Neural crest cell (in vitro differentiated cells): ENCODE measurements at regions not wholly inside any gene's neighbourhood (a gene's known extent, or its start where the extent isn't known, plus 50 kb on each side); places are given as distances from the start of the nearest gene placed in this dataset.

Experiments
- DNase-seq: peaks from one replicate; pipeline ENCODE4 v3.0.0; 2021; ENCODE audit warnings: low read depth, mixed read lengths, low spot score
- H3K27ac Mint-ChIP-seq: one replicate; pipeline ENCODE4 v1.8.0; 2021; ENCODE audit warnings: mild to moderate bottlenecking, mixed read lengths; ENCODE audit not compliant: unreplicated experiment
- H3K27me3 Mint-ChIP-seq: 2 replicates; pipeline ENCODE4 v1.8.0; 2021; ENCODE audit warnings: low read depth, mild to moderate bottlenecking, mixed read lengths
- H3K36me3 Mint-ChIP-seq: 2 replicates; pipeline ENCODE4 v1.8.0; 2021; ENCODE audit warnings: low read depth, mild to moderate bottlenecking, mixed read lengths
- H3K4me1 Mint-ChIP-seq: 2 replicates; pipeline ENCODE4 v1.8.0; 2021; ENCODE audit warnings: mixed read lengths
- H3K4me3 Mint-ChIP-seq: one replicate; pipeline ENCODE4 v1.8.0; 2021; ENCODE audit warnings: mild to moderate bottlenecking, mixed read lengths
- H3K9me3 Mint-ChIP-seq: 2 replicates; pipeline ENCODE4 v1.8.0; 2021; ENCODE audit warnings: mixed read lengths
- TF ChIP-seq, protein P1 (sequence below): fragments of 200-600 bp; sonication (generic); conservative IDR thresholded peaks from 2 replicates; pipeline ENCODE4 v1.5.0; 2021; ENCODE audit warnings: antibody characterized with exemption, mild to moderate bottlenecking

DNA sequence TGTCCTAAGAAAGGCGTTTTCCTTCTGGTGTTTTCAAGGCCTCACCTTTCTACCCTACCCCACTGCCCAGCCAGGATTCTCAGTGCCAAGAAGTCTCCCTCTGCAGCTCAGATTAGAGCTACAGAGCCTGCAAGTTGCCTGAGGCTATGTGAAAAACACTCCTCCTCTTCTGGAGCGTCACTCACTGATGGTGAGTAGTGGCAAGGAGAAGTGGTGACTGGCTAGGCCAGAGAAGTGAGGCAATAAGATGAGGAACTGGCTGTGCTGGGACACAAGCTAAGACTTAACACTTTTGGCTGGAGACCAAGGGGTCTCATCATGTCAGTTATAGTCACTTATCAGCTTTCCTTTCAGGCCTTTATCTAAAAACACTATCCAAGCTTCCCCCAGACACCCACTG lies 86.7 kb upstream of the PRKAR2B start:
- Mint-ChIP-seq H3K36me3 (no peaks in the 10 kb centered on the region), H3K9me3 (no peaks in the 10 kb centered on the region), H3K4me1 (no peaks in the 10 kb centered on the region), H3K27ac (no peak overlapping the region), H3K4me3 (no peak overlapping the region), H3K27me3 (no peaks in the 10 kb centered on the region)
- TF ChIP-seq, protein P1, sequence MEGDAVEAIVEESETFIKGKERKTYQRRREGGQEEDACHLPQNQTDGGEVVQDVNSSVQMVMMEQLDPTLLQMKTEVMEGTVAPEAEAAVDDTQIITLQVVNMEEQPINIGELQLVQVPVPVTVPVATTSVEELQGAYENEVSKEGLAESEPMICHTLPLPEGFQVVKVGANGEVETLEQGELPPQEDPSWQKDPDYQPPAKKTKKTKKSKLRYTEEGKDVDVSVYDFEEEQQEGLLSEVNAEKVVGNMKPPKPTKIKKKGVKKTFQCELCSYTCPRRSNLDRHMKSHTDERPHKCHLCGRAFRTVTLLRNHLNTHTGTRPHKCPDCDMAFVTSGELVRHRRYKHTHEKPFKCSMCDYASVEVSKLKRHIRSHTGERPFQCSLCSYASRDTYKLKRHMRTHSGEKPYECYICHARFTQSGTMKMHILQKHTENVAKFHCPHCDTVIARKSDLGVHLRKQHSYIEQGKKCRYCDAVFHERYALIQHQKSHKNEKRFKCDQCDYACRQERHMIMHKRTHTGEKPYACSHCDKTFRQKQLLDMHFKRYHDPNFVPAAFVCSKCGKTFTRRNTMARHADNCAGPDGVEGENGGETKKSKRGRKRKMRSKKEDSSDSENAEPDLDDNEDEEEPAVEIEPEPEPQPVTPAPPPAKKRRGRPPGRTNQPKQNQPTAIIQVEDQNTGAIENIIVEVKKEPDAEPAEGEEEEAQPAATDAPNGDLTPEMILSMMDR: no peak
- no peak for DNase-seq

DNA sequence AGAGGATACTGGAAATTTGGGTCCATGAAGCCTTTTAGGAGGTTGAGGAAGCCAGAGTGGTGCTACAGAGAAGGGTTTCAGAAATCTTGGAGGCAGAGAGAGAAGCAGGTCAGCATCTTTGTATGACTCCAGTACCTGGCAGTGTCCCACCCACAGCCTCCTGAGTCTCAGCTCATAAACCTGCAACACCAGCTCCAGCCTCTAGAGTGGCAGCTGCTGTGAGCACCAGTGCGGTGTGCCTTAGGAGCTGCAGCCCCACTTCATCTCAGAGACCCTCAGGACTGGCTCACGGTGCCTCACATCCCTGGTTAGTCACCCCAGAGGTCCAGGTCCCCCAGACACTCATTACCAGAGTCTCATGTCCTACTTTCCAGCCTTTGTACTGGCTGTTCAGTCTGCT lies 84.8 kb upstream of the PRKAR2B start:
- no peak for DNase-seq
- no peaks in the 10 kb centered on the region for H3K27me3 Mint-ChIP-seq

DNA sequence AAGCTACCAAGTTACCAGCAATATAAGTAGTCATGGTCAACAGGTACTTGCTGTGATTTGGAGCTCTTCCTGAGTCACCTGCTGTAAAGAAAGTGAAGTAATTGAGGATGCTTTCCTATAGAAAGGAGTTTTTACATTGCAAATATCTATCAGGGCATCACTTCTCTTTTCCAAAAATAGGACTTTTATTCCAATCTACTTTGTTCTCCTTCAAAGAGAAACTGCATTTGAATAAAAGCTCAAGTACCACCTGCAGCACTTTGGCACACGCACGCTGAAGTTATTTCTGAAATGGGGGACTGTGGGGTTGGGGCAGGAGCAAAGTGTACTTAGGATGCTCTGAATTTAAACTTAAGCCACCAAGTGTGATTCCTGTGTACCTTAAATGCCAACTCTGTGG lies 81.8 kb upstream of the PRKAR2B start:
- H3K36me3 Mint-ChIP-seq: no peaks in the 10 kb centered on the region

More for the DNA sequence above, 84.8 kb upstream of the PRKAR2B start:
- no peak overlapping the region for H3K27ac Mint-ChIP-seq
- no peaks in the 10 kb centered on the region for H3K9me3 Mint-ChIP-seq
- H3K4me1 Mint-ChIP-seq: peaks cover 4% of the 10 kb centered on the region
- no peak overlapping the region for H3K4me3 Mint-ChIP-seq
- H3K36me3 Mint-ChIP-seq: no peaks in the 10 kb centered on the region
- TF ChIP-seq, protein P1: peak; percentile 41

DNA sequence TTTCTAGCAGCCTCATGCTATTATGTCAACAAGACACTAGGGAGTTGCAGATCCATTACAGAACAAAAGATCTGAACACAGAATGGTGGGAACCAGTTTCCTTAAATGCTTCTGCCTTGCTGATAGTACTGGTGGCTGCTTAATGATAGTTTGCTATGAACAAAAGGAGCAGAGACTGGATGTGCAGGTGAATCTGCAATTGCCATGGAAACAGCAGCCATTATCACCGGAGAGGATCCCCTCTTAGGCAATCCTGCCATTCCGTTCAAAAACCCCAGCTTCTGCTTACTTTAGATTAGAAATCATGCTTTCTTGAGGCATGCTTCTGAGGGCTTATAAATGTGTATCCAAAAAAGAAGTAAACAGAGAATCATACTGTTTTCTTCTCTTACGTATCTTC lies 80.0 kb upstream of the PRKAR2B start:
- TF ChIP-seq, protein P1: no peak
- Mint-ChIP-seq H3K27ac (no peak overlapping the region), H3K36me3 (no peaks in the 10 kb centered on the region), H3K4me3 (no peak overlapping the region), H3K4me1 (peaks cover 4% of the 10 kb centered on the region), H3K9me3 (no peaks in the 10 kb centered on the region), H3K27me3 (no peaks in the 10 kb centered on the region)
- no peak for DNase-seq

More for the DNA sequence above, 81.8 kb upstream of the PRKAR2B start:
- no peak for DNase-seq
- Mint-ChIP-seq H3K9me3 (no peaks in the 10 kb centered on the region), H3K4me1 (peaks cover 4% of the 10 kb centered on the region), H3K27me3 (no peaks in the 10 kb centered on the region), H3K4me3 (no peak overlapping the region), H3K27ac (no peak overlapping the region)
- TF ChIP-seq, protein P1: no peak

DNA sequence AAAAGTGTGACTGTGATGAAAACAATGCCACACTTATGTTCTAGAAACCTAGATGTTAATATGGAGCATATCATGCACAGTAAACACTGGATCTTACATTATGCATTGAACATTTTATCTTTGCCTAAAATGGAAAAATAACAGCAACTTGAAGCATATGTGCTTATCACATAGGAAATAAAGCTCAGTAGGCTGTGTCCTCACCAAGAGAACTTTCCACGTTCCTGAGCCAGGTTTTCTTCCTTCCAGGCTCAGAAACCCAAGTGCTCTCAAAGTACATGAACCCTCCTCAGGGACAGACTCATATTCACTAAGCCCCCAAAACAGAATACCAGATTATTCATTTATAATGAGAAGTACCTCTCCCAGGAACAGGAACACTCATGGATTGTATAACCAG lies 79.4 kb upstream of the PRKAR2B start:
- peaks cover 4% of the 10 kb centered on the region for H3K4me1 Mint-ChIP-seq
- no peak for DNase-seq
- H3K27ac Mint-ChIP-seq: no peak overlapping the region
- no peaks in the 10 kb centered on the region for H3K36me3 Mint-ChIP-seq
- H3K27me3 Mint-ChIP-seq: no peaks in the 10 kb centered on the region
- H3K9me3 Mint-ChIP-seq: no peaks in the 10 kb centered on the region
- TF ChIP-seq, protein P1: no peak
- H3K4me3 Mint-ChIP-seq: no peak overlapping the region

DNA sequence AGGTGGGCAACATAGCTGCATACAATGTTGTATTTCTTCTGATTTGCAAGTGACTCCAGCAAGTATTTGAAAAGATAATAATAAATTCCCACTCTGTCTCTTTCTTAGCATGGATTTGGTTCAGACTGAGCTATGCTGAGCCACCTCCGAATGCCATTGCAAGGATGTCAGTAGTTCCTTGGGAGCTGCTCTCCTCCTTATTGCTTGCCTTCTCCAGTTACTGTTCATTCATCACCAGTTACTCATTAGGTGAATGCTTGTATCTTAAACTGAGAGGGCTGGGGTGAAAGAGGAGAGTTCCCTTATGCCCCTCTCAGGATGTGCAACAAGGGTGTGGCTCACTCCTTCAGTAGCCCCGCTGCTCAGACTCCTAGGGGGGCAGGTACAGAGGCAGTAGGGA lies 78.4 kb upstream of the PRKAR2B start:
- no peak for DNase-seq
- no peaks in the 10 kb centered on the region for H3K36me3 Mint-ChIP-seq
- no peak overlapping the region for H3K27ac Mint-ChIP-seq
- TF ChIP-seq, protein P1: no peak
- no peaks in the 10 kb centered on the region for H3K27me3 Mint-ChIP-seq
- H3K4me3 Mint-ChIP-seq: no peak overlapping the region
- no peaks in the 10 kb centered on the region for H3K9me3 Mint-ChIP-seq
- H3K4me1 Mint-ChIP-seq: peaks cover 4% of the 10 kb centered on the region
